ENCODE measurements at regions not wholly inside any gene's neighbourhood (a gene's known extent, or its start where the extent isn't known, plus 50 kb on each side); places are given as distances from the start of the nearest gene placed in this dataset.
"Not testable (repeated sequence)": the region's sequence is repeated elsewhere in the genome, so short reads cannot be mapped to it uniquely, and the experiment has no call there.

- Histone ChIP-seq H3K27ac (no peak overlapping the region), H3K36me3 (no peaks in the 10 kb centered on the region), H3K4me1 (replicated peaks) (no peaks in the 10 kb centered on the region), H3K9me3 (replicated peaks) (no peaks in the 10 kb centered on the region), H3K4me3 (no peak overlapping the region), H3K27me3 (replicated peaks) (no peaks in the 10 kb centered on the region; the same call in 1 of the 2 replicates)
- no peak for DNase-seq (ENCODE audit: low read depth in 1 of 2, low spot score in 2 of 2)
Observed at GRCh38 chr4:116539744-116540143, 545.6 kb downstream of the TRAM1L1 start.

DNA sequence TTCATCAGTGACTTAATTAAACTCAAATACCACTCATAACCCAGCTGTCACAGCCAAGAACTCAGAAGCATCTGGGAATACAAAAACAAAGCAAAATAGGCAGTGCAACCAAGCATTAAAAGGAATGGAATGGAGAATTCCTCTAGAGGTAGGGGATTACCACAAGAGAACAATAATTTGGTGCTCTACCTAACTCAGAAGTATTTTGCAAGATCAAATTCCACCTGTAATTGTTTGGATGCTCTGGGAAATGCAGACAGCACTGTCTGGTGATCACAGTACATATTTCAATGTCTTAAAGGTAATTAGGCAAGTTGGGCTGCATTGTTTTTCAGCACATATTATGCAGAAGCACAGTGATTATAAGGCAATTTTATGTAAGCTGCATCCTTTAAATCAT, 547.5 kb downstream of the TRAM1L1 start:
- no peak overlapping the region for H3K4me3 ChIP-seq
- no peaks in the 10 kb centered on the region for H3K4me1 ChIP-seq (replicated peaks)
- no peak overlapping the region for H3K27ac ChIP-seq
- H3K9me3 ChIP-seq (replicated peaks): no peaks in the 10 kb centered on the region
- DNase-seq (ENCODE audit: low read depth in 1 of 2, low spot score in 2 of 2): no peak
- H3K36me3 ChIP-seq: no peaks in the 10 kb centered on the region
- H3K27me3 ChIP-seq (replicated peaks): no peaks in the 10 kb centered on the region; the same call in 1 of the 2 replicates

DNA sequence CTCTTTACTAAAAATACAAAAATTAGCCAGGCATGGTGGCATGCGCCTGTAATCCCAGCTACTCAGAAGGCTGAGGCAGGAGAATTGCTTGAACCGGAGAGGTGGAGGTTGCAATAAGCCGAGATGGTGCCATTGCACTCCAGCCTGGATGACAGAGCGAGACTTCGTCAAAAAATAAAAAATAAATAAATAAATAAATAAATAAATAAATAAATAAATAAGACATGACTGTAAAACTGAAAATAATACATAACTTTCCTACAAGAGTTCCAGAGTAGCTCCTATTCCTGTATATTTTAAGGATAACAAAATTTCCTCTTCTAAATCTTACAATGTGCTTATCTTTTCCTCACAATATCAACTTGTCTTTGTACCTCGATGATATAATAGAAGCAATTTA, 549.4 kb downstream of the TRAM1L1 start:
- H3K36me3 ChIP-seq; H3K4me3 ChIP-seq; DNase-seq (ENCODE audit: low read depth in 1 of 2, low spot score in 2 of 2); H3K27me3 ChIP-seq (replicated peaks); H3K4me1 ChIP-seq (replicated peaks); H3K9me3 ChIP-seq (replicated peaks); H3K27ac ChIP-seq: not testable (repeated sequence)

DNA sequence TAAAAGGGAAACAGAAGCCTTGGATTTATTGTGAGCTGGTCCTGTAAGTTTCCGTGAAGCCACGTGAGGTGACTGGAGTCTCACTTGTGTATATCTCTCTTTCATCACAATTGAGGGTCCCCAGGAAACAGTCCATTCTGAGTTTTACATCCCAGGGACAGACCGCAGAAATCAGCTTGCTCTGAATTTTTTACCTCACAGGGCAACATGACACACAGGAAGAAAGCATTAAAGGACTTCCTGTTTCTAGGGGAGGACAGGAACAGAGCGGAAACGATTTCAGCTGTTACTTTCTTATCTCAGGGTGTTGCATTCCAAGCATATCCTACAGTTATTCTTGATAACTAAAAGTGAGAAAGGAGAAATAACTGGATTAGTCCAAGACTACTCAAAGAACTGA, 553.5 kb downstream of the TRAM1L1 start:
- H3K9me3 ChIP-seq (replicated peaks): no peaks in the 10 kb centered on the region
- no peak for DNase-seq (ENCODE audit: low read depth in 1 of 2, low spot score in 2 of 2)
- no peaks in the 10 kb centered on the region for H3K27me3 ChIP-seq (replicated peaks)
- no peak overlapping the region for H3K27ac ChIP-seq
- no peaks in the 10 kb centered on the region for H3K36me3 ChIP-seq
- no peaks in the 10 kb centered on the region for H3K4me1 ChIP-seq (replicated peaks)
- H3K4me3 ChIP-seq: no peak overlapping the region

DNA sequence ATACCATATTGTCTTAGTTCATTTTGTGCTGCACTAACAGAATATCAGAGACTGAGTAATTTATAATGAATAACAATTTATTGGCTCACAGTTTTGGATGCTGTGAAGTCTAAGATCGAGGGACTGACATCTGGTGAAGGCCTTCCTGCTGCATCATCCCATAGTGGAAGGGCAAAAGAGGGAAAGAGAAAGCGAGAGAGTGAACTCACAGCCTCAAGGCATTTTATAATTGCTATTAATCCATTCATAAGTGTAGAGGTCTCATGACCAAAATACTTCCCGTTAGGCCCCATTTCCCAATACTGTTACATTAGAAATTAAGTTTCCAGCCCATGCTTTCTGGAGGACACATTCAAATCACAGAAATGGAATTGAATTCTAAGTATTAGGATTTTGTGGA, 554.4 kb downstream of the TRAM1L1 start:
- H3K27ac ChIP-seq: no peak overlapping the region
- H3K36me3 ChIP-seq: no peaks in the 10 kb centered on the region
- H3K9me3 ChIP-seq (replicated peaks): no peaks in the 10 kb centered on the region
- no peak overlapping the region for H3K4me3 ChIP-seq
- H3K27me3 ChIP-seq (replicated peaks): no peaks in the 10 kb centered on the region
- H3K4me1 ChIP-seq (replicated peaks): no peaks in the 10 kb centered on the region
- DNase-seq (ENCODE audit: low read depth in 1 of 2, low spot score in 2 of 2): no peak

DNA sequence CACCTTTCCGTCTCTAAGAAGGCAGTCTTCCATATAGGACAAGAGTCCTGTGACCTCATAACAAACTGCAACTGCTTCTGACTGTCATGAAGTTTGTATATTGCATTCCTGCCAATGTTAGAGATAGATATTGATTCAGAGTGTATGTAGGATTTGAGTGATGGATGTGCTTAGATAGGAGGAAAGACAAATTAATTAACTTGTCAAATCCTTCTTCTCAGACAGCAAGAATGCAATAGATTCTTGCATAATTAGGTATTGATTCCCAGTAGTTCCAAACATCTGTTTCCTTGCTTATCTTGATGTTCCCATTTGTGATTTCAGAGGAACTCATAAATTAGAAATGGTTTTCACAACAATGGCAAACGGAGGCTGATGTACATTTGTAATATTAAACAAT, 555.3 kb downstream of the TRAM1L1 start:
- Histone ChIP-seq H3K4me1 (replicated peaks) (no peaks in the 10 kb centered on the region), H3K27me3 (replicated peaks) (no peaks in the 10 kb centered on the region), H3K4me3 (no peak overlapping the region), H3K36me3 (no peaks in the 10 kb centered on the region), H3K27ac (no peak overlapping the region), H3K9me3 (replicated peaks) (no peaks in the 10 kb centered on the region)
- no peak for DNase-seq (ENCODE audit: low read depth in 1 of 2, low spot score in 2 of 2)

DNA sequence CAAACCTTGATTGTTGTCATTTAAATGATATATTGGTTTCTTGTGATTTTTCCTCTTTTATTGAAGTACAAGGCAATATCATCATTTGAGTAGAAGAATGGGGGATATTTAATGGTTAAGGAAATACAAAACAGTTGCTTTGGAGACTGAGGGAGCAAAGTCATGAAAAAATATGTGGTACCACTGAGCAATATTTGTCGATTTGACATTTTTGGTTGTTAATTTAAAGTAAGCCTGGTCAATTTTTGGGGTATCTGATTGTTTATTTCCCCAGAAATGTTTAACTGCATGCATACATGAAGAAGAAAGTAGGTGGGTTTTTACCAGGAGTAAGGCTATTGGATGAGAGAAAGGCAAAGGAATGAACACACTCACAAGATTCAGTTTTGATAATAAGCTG, 556.2 kb downstream of the TRAM1L1 start:
- Histone ChIP-seq H3K36me3 (no peaks in the 10 kb centered on the region), H3K4me3 (no peak overlapping the region), H3K27me3 (replicated peaks) (no peaks in the 10 kb centered on the region), H3K27ac (no peak overlapping the region), H3K4me1 (replicated peaks) (no peaks in the 10 kb centered on the region), H3K9me3 (replicated peaks) (no peaks in the 10 kb centered on the region)
- no peak for DNase-seq (ENCODE audit: low read depth in 1 of 2, low spot score in 2 of 2)

GRCh38 chr4:116522922-116523321, 562.5 kb downstream of the TRAM1L1 start:
- Histone ChIP-seq H3K27me3 (replicated peaks) (no peaks in the 10 kb centered on the region), H3K27ac (no peak overlapping the region), H3K4me1 (replicated peaks) (no peaks in the 10 kb centered on the region), H3K4me3 (no peak overlapping the region), H3K36me3 (no peaks in the 10 kb centered on the region), H3K9me3 (replicated peaks) (no peaks in the 10 kb centered on the region)
- DNase-seq (ENCODE audit: low read depth in 1 of 2, low spot score in 2 of 2): no peak

- no peak overlapping the region for H3K27ac ChIP-seq
- no peaks in the 10 kb centered on the region for H3K27me3 ChIP-seq (replicated peaks)
- DNase-seq (ENCODE audit: low read depth in 1 of 2, low spot score in 2 of 2): no peak
- H3K4me1 ChIP-seq (replicated peaks): no peaks in the 10 kb centered on the region
- H3K9me3 ChIP-seq (replicated peaks): no peaks in the 10 kb centered on the region
- no peak overlapping the region for H3K4me3 ChIP-seq
- H3K36me3 ChIP-seq: no peaks in the 10 kb centered on the region
Observed at GRCh38 chr4:116520886-116521285, 564.5 kb downstream of the TRAM1L1 start.

DNA sequence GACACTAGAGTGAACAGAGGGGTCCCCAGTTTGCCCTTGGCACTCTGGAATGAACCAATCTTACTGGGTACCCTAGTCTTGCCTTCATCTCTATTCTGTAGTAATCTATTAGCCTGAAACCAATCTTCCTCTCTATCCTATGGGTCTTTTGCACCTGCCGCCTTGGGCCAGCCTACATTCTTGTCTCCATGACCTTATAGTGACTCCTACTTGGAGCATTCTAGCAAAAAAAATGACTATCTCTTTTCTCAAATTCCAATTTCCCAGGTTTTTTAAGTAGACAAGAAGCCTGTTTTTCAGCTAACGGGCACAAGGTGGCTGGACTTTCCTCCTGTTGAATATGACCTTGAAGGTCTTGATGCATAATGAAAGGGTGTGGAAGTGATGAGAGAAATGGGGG, 568.7 kb downstream of the TRAM1L1 start:
- H3K4me1 ChIP-seq (replicated peaks): no peaks in the 10 kb centered on the region
- no peak overlapping the region for H3K27ac ChIP-seq
- H3K4me3 ChIP-seq: no peak overlapping the region
- no peak for DNase-seq (ENCODE audit: low read depth in 1 of 2, low spot score in 2 of 2)
- no peaks in the 10 kb centered on the region for H3K27me3 ChIP-seq (replicated peaks)
- no peaks in the 10 kb centered on the region for H3K36me3 ChIP-seq
- no peaks in the 10 kb centered on the region for H3K9me3 ChIP-seq (replicated peaks)

DNA sequence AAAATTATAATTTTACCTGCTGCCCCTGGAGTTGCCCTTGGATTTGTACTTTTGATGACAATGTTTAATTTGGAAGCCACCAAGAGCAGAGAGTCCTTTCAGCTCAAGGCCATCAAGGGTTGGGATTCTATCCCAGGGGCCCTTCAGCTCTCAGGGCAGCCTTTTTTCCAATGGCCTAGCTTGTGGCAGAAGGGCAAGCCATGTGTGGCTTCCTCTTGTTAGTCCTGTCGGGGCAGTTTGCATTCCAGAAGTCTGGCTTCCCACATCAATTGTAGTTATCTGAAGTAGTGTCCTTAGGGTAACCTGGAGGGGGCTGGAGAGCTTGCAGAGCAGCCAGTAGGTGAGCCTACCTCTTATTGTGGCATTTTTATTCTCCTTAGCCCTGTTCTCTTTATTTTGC, 569.4 kb downstream of the TRAM1L1 start:
- Histone ChIP-seq H3K4me1 (replicated peaks) (no peaks in the 10 kb centered on the region), H3K9me3 (replicated peaks) (no peaks in the 10 kb centered on the region), H3K36me3 (no peaks in the 10 kb centered on the region), H3K27ac (no peak overlapping the region), H3K27me3 (replicated peaks) (no peaks in the 10 kb centered on the region), H3K4me3 (no peak overlapping the region)
- DNase-seq (ENCODE audit: low read depth in 1 of 2, low spot score in 2 of 2): no peak

DNA sequence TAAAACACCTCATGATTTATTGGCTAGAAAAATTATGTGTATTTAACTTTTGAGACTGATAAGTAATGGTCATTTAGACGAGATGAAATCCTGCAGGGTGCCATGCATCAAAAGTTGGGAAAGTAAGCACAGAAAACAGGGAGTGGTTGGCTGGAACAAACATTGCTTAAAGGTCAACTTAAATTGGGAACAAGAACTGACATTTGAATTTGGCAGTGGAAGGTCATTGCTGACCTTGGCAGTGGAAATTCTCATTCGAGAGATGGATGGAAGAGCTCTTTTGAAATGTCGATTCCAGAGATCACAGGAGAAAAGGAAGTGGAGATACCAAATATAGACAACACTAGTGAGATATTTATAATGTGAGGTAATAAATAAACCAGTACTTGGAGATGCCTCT, 572.8 kb downstream of the TRAM1L1 start:
- Histone ChIP-seq H3K27me3 (replicated peaks) (no peaks in the 10 kb centered on the region), H3K4me1 (replicated peaks) (no peaks in the 10 kb centered on the region), H3K36me3 (no peaks in the 10 kb centered on the region), H3K9me3 (replicated peaks) (no peaks in the 10 kb centered on the region), H3K27ac (no peak overlapping the region), H3K4me3 (no peak overlapping the region)
- no peak for DNase-seq (ENCODE audit: low read depth in 1 of 2, low spot score in 2 of 2)

DNA sequence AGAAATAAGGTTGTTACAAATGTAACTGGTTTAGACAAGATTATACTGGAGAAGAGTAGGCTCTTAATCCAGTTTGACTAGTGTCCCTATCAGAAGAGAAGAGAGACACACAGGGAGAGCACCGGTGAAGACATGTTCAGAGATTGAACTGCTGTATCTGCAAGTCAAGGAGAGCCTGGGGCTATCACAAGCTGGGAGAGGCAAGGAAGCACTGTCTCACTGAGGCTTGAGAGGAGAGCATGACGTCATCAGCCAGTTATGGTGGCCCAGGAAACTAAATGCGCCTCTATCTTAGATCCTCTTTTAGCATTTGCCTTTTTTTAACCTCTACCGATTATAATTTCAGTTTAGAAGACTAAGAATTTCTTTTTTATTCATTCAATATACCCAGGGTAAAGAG, 583.4 kb downstream of the TRAM1L1 start:
- Histone ChIP-seq H3K27me3 (replicated peaks) (no peaks in the 10 kb centered on the region), H3K4me3 (no peak overlapping the region), H3K27ac (no peak overlapping the region), H3K4me1 (replicated peaks) (no peaks in the 10 kb centered on the region), H3K9me3 (replicated peaks) (no peaks in the 10 kb centered on the region), H3K36me3 (no peaks in the 10 kb centered on the region)
- no peak for DNase-seq (ENCODE audit: low read depth in 1 of 2, low spot score in 2 of 2)

- no peaks in the 10 kb centered on the region for H3K4me1 ChIP-seq (replicated peaks)
- H3K27me3 ChIP-seq (replicated peaks): no peaks in the 10 kb centered on the region
- H3K27ac ChIP-seq: no peak overlapping the region
- H3K4me3 ChIP-seq: no peak overlapping the region
- no peaks in the 10 kb centered on the region for H3K36me3 ChIP-seq
- DNase-seq (ENCODE audit: low read depth in 1 of 2, low spot score in 2 of 2): no peak
- H3K9me3 ChIP-seq (replicated peaks): no peaks in the 10 kb centered on the region
Observed at GRCh38 chr4:116500225-116500624, 585.2 kb downstream of the TRAM1L1 start.

DNA sequence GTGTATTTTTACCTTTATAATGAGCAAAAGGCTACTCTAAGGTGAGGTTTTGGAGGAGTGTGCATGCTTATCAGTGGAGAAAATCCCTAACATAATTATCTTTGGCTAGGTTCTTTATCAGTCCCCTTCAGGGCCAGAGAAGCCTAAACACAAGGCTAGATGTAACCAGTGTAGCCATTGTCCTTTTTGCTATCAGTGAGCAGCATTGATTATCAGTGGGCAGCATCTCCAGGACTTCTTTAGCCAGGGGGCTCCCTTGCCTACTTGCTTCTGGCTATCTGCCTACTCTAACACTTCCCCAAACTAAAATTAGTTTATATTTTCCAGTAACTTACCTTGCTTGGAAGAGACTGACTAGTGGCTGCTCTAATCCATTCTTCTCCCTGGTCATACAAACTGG, 595.6 kb downstream of the TRAM1L1 start:
- H3K27ac ChIP-seq: no peak overlapping the region
- no peaks in the 10 kb centered on the region for H3K27me3 ChIP-seq (replicated peaks)
- no peaks in the 10 kb centered on the region for H3K36me3 ChIP-seq
- H3K4me1 ChIP-seq (replicated peaks): no peaks in the 10 kb centered on the region
- H3K4me3 ChIP-seq: no peak overlapping the region
- H3K9me3 ChIP-seq (replicated peaks): no peaks in the 10 kb centered on the region
- no peak for DNase-seq (ENCODE audit: low read depth in 1 of 2, low spot score in 2 of 2)
